Psoas muscle (tissue), 7 donors: ENCODE measurements at regions not wholly inside any gene's neighbourhood (a gene's known extent, or its start where the extent isn't known, plus 50 kb on each side); places are given as distances from the start of the nearest gene placed in this dataset.
"Not testable (repeated sequence)": the region's sequence is repeated elsewhere in the genome, so short reads cannot be mapped to it uniquely, and the experiment has no call there.

Experiments
- ATAC-seq, 4 donors: fragments of 200-7000 bp; cut with Tn5 transposase; one replicate each; pipeline ENCODE4 v1.9.1; 2020; ENCODE audit warnings: moderate library complexity in 3 of 4, mild to moderate bottlenecking in 2 of 4
- DNase-seq, 2 donors: peaks; one replicate each; pipeline ENCODE4 v3.0.0-alpha.2; 2020
- H3K27ac ChIP-seq: fragments of 200-600 bp; one replicate; pipeline ENCODE4 v1.8.0; 2022
- H3K27me3 ChIP-seq, 3 donors: fragments of 200-600 bp in 1 of 3; one replicate each; pipeline versions ENCODE4 v1.6.1 to v1.8.0; 2013 to 2022; ENCODE audit warnings: low read length in 2 of 3, mild to moderate bottlenecking in 2 of 3, moderate library complexity in 1 of 3; ENCODE audit not compliant: insufficient read depth in 3 of 3
- H3K36me3 ChIP-seq, 2 donors: fragments of 200-600 bp in 1 of 2; one replicate each; pipeline versions ENCODE4 v1.6.1 to v1.8.0; 2013 to 2022; ENCODE audit warnings: low read depth in 1 of 2, mild to moderate bottlenecking in 1 of 2, moderate library complexity in 1 of 2; ENCODE audit not compliant: insufficient read depth in 1 of 2
- H3K4me1 ChIP-seq: fragments of 200-600 bp; one replicate; pipeline ENCODE4 v1.8.0; 2022
- H3K4me3 ChIP-seq: fragments of 200-600 bp; one replicate; pipeline ENCODE4 v1.8.0; 2022; ENCODE audit warnings: mild to moderate bottlenecking
- H3K9me3 ChIP-seq: fragments of 200-600 bp; one replicate; pipeline ENCODE4 v1.8.0; 2022
- WGBS, 3 donors: extraction: QIAGEN DNeasy Blood & Tissue Kit; methylation state at CpG; one replicate each; pipeline versions ENCODE4 v1.1.6 to v1.1.7; 2013; 5-methylcytosine and 5-hydroxymethylcytosine counted together
- intact Hi-C, 2 donors: fragments of 100-400 bp; cut with DNase I; formaldehyde crosslinking; loops; one replicate each; pipeline versions ENCODE4 v1.11.0 to v1.14.2; 2022
- TF ChIP-seq, protein P1 (sequence below): fragments of 200-600 bp; IDR thresholded peaks from one replicate; pipeline ENCODE4 v1.8.0; 2022; ENCODE audit warnings: antibody characterized with exemption
- donor health status: healthy with polysubstance abuse.
- donor health status: DM: no; HTN: no; CAD: no; lungs with moderate emphysema.
- donor health status: Bipolar disorder and iron deficiency.
- donor health status: healthy.
- donor health status: DM: yes; HTN: yes; CAD: no.
- donor health status: DM: no; HTN: no; CAD: no.
- donor health status: DM: yes; HTN: yes; CAD: no.

DNA sequence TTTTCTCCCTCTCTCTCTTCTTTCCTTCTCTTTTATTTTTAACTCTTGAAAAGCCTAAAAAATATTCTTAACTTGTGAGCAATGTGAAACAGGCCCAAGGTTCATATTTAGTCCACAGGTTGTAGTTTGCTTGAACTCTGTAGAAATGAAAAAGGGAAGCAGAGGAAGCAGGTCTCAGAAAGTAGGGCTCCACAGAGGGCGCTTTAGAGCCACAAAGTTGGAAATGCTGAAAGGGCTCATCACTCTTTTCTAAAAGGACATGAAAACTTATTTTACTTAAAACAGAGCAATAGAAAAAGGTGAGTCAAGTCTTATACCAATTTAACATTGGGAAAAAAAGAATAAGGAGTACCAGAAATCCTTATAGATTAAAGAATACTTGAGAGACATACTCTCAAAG is 247.0 kb downstream of the USP25 start:
- Histone ChIP-seq H3K36me3 (no peaks in the 10 kb centered on the region), H3K4me3 (no peak overlapping the region), H3K27ac (no peak overlapping the region), H3K27me3 (no peaks in the 10 kb centered on the region), H3K4me1 (peaks cover 5% of the 10 kb centered on the region), H3K9me3 (no peaks in the 10 kb centered on the region)
- intact Hi-C loops, result no loop called here
- WGBS, 3 donors, result 59 to 80% (median 76%) methylated on average over 1 of the region's 1 CpG
- TF ChIP-seq, protein P1, sequence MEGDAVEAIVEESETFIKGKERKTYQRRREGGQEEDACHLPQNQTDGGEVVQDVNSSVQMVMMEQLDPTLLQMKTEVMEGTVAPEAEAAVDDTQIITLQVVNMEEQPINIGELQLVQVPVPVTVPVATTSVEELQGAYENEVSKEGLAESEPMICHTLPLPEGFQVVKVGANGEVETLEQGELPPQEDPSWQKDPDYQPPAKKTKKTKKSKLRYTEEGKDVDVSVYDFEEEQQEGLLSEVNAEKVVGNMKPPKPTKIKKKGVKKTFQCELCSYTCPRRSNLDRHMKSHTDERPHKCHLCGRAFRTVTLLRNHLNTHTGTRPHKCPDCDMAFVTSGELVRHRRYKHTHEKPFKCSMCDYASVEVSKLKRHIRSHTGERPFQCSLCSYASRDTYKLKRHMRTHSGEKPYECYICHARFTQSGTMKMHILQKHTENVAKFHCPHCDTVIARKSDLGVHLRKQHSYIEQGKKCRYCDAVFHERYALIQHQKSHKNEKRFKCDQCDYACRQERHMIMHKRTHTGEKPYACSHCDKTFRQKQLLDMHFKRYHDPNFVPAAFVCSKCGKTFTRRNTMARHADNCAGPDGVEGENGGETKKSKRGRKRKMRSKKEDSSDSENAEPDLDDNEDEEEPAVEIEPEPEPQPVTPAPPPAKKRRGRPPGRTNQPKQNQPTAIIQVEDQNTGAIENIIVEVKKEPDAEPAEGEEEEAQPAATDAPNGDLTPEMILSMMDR, result no peak
- ATAC-seq, result no peak
- no peak for DNase-seq

DNA sequence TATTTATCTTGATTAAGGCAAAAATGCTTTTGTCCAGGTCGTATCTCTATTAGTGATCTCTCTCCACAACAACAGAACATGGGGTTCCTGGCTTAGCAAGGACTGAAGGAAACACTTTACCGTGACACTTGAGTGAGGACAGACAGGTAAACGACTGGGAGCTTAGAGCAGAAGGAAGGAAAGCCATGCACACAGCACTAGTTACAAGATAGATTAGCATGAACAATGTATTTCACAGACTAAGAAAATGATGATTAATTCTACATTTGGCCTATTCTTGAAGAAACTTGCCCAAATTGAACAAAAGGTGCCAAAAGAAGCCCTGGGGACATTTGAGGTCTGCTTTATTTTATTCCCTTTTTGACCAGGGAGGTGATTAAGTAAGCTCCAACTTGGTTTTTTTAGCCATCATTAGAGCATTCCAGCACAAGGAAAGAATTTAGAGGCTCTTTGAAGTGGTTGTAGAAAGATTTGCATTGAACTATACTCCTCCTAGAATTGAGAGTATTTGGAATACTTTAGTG is 248.5 kb downstream of the USP25 start:
- H3K27ac ChIP-seq, result no peak overlapping the region
- 31 to 45% (median 35%) methylated on average over 3 of the region's 3 CpGs for WGBS, 3 donors

DNA sequence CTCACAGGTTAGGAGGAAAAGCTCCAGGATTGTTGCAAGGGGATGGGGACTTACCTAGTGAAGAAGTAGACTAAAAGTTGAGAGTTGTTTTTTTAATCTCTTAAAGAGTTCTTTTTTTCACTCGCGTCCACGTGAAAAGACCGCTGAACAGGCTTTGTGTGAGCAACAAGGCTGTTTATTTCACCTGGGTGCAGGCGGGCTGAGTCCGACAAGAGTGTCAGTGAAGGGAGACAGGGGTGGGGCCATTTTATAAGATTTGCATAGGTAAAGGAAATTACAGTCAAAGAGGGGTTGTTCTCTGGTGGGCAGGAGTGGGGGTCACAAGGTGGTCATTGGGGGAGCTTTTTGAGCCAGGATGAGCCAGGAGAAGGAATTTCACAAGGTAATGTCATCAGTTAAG is 249.7 kb downstream of the USP25 start:
- H3K9me3 ChIP-seq, intact Hi-C loops, H3K36me3 ChIP-seq, H3K27ac ChIP-seq, ATAC-seq, H3K4me3 ChIP-seq, H3K27me3 ChIP-seq, DNase-seq, H3K4me1 ChIP-seq: not testable (repeated sequence)
- WGBS, 3 donors, result 96 to 99% (median 97%) methylated on average over 6 of the region's 6 CpGs

More for the DNA sequence above, 248.5 kb downstream of the USP25 start:
- no peak for DNase-seq
- Histone ChIP-seq H3K4me3 (no peak overlapping the region), H3K27me3 (no peaks in the 10 kb centered on the region), H3K9me3 (no peaks in the 10 kb centered on the region), H3K4me1 (peaks cover 5% of the 10 kb centered on the region), H3K36me3 (no peaks in the 10 kb centered on the region)
- TF ChIP-seq, protein P1, result no peak
- intact Hi-C loops, result no loop called here
- ATAC-seq, result no peak

DNA sequence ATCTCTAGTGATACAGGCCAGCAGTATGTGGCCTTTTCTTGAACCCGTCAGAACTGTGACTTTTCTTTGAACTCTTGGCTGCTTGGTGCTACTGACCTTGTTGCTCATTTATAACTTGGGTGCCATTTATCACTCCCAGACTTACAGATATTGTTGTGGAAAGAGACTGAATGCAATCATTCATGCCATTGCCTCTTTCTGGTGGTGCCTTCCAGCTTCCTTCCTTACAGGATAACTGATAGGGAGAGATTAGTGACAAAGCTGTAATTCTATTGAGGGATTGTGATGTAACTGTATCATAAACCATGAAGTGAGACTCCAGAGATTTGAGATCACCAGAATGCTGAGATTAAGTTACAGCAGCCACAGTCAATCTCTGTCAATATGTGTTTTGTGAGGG is 256.5 kb downstream of the USP25 start:
- 22 to 35% (median 29%) methylated on average over 1 of the region's 1 CpG for WGBS, 3 donors
- Histone ChIP-seq H3K36me3 (no peaks in the 10 kb centered on the region), H3K27me3 (no peaks in the 10 kb centered on the region), H3K27ac (no peak overlapping the region), H3K9me3 (no peaks in the 10 kb centered on the region), H3K4me3 (no peak overlapping the region), H3K4me1 (no peaks in the 10 kb centered on the region)
- intact Hi-C loops, result no loop called here
- TF ChIP-seq, protein P1, result no peak
- DNase-seq, result no peak
- no peak for ATAC-seq

DNA sequence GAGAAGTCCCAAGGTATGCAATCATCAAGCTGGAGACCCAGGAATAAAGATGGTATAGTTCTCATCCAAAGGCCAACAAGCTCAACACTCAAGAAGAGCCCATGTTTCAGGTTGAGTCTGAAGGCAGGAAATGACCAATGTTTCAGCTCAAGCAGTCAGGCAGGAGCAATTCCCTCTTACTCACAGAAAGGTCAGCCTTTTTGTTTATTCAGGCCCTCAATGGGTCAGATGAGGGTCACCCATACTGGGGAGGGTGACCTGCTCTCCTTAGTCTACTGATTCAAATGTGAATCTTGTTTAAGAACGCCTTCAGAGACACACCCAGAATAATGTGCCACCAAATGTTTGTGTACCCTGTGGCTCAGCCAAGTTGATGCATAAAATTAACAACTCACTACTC is 262.4 kb downstream of the USP25 start:
- TF ChIP-seq, protein P1, result no peak
- WGBS, 3 donors, result 55 to 64% (median 56%) methylated on average over 1 of the region's 1 CpG
- Histone ChIP-seq H3K27me3 (no peaks in the 10 kb centered on the region), H3K36me3 (no peaks in the 10 kb centered on the region), H3K4me3 (no peak overlapping the region), H3K4me1 (no peaks in the 10 kb centered on the region), H3K9me3 (no peaks in the 10 kb centered on the region), H3K27ac (no peak overlapping the region)
- ATAC-seq, result no peak
- intact Hi-C loops, result no loop called here
- no peak for DNase-seq
